B cell (primary cell): ENCODE measurements at regions not wholly inside any gene's neighbourhood (a gene's known extent, or its start where the extent isn't known, plus 50 kb on each side); places are given as distances from the start of the nearest gene placed in this dataset.

Source experiments
- ATAC-seq: fragments of 200-7000 bp; cut with Tn5 transposase; one replicate; pipeline ENCODE4 v1.10.0; 2021; ENCODE audit warnings: low read depth, mild to moderate bottlenecking, moderate number of reproducible peaks, moderate library complexity
- CTCF ChIA-PET: fragments of 350-600 bp; sonication (Branson Sonifier 250); formaldehyde crosslinking; loops from one replicate; lab custom pipeline; 2021; ENCODE audit warnings: antibody characterized with exemption, inconsistent platforms; lab: Charles Lee
- POLR2A ChIA-PET: fragments of 350-600 bp; sonication (Branson Sonifier 250); formaldehyde crosslinking; loops from one replicate; lab custom pipeline; 2021; ENCODE audit warnings: antibody characterized with exemption; lab: Charles Lee
- DNase-seq: peaks from one replicate; pipeline ENCODE4 v3.0.0; 2013
- H2AFZ ChIP-seq: 2 replicates; pipeline ENCODE4 v1.6.1; 2012; ENCODE audit warnings: mild to moderate bottlenecking, low read depth, low read length; ENCODE audit not compliant: insufficient read depth, poor library complexity, severe bottlenecking
- H3K27ac ChIP-seq, 2 donors: 1 replicate in 1 of 2; 2 replicates in 1 of 2; pipeline ENCODE4 v1.5.1; 2012 to 2013; ENCODE audit warnings: low read length in 2 of 2, mild to moderate bottlenecking in 2 of 2, moderate library complexity in 1 of 2
- H3K27me3 ChIP-seq, 4 experiments: fragments of 200-600 bp in 1 of 4; sonication (generic) in 1 of 4; replicated peaks in 1 of 4; 1 replicate in 2 of 4; 2 replicates in 2 of 4; pipeline versions ENCODE4 v1.6.1 to v1.7.0; 2013 to 2016; ENCODE audit warnings: low read length in 3 of 4, mild to moderate bottlenecking in 2 of 4, mixed read lengths in 1 of 4, moderate library complexity in 1 of 4; ENCODE audit not compliant: insufficient read depth in 4 of 4, control insufficient read depth in 3 of 4; ENCODE audit errors: control extremely low read depth in 1 of 4
- H3K36me3 ChIP-seq, 2 experiments: replicated peaks in 1 of 2; 1 replicate in 1 of 2; 2 replicates in 1 of 2; pipeline versions ENCODE4 v1.6.1 to v1.7.1; 2013; ENCODE audit warnings: low read length in 1 of 2; ENCODE audit not compliant: insufficient read depth in 2 of 2, control insufficient read depth in 1 of 2; ENCODE audit errors: control extremely low read depth in 1 of 2, extremely low read depth in 1 of 2
- H3K4me1 ChIP-seq, 2 donors: fragments of 200-600 bp in 1 of 2; sonication (generic) in 1 of 2; 1 replicate in 1 of 2; 2 replicates in 1 of 2; pipeline versions ENCODE4 v1.5.1 to v1.6.1; 2013 to 2017; ENCODE audit warnings: low read length in 2 of 2; ENCODE audit not compliant: control insufficient read depth in 2 of 2, insufficient read depth in 2 of 2
- H3K4me2 ChIP-seq: replicated peaks from 2 replicates; pipeline ENCODE3; 2012; ENCODE audit warnings: mild to moderate bottlenecking, low read depth, low read length; ENCODE audit not compliant: poor library complexity, severe bottlenecking
- H3K4me3 ChIP-seq, 5 experiments: fragments of 200-600 bp in 1 of 5; sonication (generic) in 1 of 5; 1 replicate in 3 of 5; 2 replicates in 2 of 5; pipeline versions ENCODE4 v1.5.1 to v1.7.0; 2011 to 2016; ENCODE audit warnings: low read length in 4 of 5, mild to moderate bottlenecking in 4 of 5, low read depth in 2 of 5, control low read depth in 1 of 5, moderate library complexity in 1 of 5; ENCODE audit not compliant: insufficient read depth in 1 of 5; ENCODE audit errors: control extremely low read depth in 1 of 5, extremely low read depth in 1 of 5
- H3K79me2 ChIP-seq: fragments of 200-600 bp; sonication (generic); one replicate; pipeline ENCODE4 v1.6.0; 2016; ENCODE audit warnings: low read length; ENCODE audit not compliant: control insufficient read depth, insufficient read depth
- H3K9ac ChIP-seq: fragments of 200-600 bp; sonication (generic); 2 replicates; pipeline ENCODE4 v1.6.1; 2017; ENCODE audit warnings: mild to moderate bottlenecking, low read length, moderate library complexity
- H3K9me3 ChIP-seq, 3 donors: one replicate each; pipeline versions ENCODE4 v1.6.1 to v1.7.1; 2013; ENCODE audit warnings: low read length in 2 of 3; ENCODE audit not compliant: control insufficient read depth in 2 of 3, insufficient read depth in 1 of 3; ENCODE audit errors: control extremely low read depth in 1 of 3
- H4K20me1 ChIP-seq: 2 replicates; pipeline ENCODE4 v1.6.0; 2012; ENCODE audit warnings: mild to moderate bottlenecking, low read length; ENCODE audit not compliant: insufficient read depth, control insufficient read depth, poor library complexity, severe bottlenecking
- H3K27ac Mint-ChIP-seq: one replicate; pipeline ENCODE4 v1.8.0; 2021; ENCODE audit warnings: mixed read lengths
- H3K27me3 Mint-ChIP-seq: one replicate; pipeline ENCODE4 v1.8.0; 2021; ENCODE audit warnings: mixed read lengths
- H3K4me1 Mint-ChIP-seq: one replicate; pipeline ENCODE4 v1.8.0; 2021; ENCODE audit warnings: mixed read lengths
- H3K4me3 Mint-ChIP-seq: one replicate; pipeline ENCODE4 v1.8.0; 2021; ENCODE audit warnings: mixed read lengths
- H3K9me3 Mint-ChIP-seq: one replicate; pipeline ENCODE4 v1.8.0; 2022; ENCODE audit warnings: mixed read lengths; ENCODE audit not compliant: insufficient read depth
- EZH2 ChIP-seq: IDR thresholded peaks from 2 replicates; pipeline ENCODE4 v1.6.1; 2012; ENCODE audit warnings: borderline replicate concordance, low read depth, mild to moderate bottlenecking, moderate library complexity, low read length; ENCODE audit not compliant: insufficient read depth, poor library complexity, severe bottlenecking
- WGBS: methylation state at CpG from one replicate; pipeline ENCODE4 v1.1.5; 2013; ENCODE audit warnings: missing lambda C conversion rate; ENCODE audit not compliant: insufficient coverage; 5-methylcytosine and 5-hydroxymethylcytosine counted together
- intact Hi-C: fragments of 100-400 bp; cut with micrococcal nuclease; formaldehyde crosslinking; loops from one replicate; pipeline ENCODE4 v1.10.0; 2022
- TF ChIP-seq, protein P1 (sequence below): fragments of 200-600 bp; IDR thresholded peaks from one replicate; pipeline ENCODE4 v1.8.0; 2022; ENCODE audit warnings: antibody characterized with exemption, mild to moderate bottlenecking

DNA sequence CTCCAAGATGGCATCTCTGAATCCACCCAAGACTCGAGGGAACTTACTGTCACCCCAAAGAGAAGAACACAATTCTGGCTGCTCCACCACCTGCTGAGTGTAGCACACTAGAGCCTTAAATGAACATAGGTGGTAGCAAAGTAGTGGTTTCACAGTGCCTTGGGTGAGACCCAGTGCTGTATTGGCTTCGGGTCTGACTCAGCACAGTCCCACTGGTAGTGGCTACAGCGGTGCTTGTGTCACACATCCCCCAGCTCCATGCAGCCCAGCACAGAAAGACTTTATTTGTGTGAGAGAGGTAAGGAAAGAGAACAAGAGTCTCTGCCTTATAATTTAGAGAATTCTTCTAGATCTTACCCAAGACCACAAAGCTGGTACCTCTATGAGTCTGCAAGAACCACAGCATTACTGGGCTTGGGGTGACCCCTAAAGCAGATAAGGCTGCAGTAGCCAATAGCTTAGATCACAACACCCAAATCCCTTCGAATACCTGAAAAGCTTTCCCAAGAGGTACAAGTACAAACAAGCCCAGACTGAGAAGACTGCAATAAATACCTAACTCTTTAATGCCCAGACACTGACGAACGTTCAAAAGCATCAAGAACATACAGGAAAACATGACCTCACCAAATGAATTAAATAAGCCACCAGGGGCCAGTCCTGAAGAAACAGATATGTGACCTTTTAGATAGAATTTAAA is 83.3 kb upstream of the SLC38A4 start:
- ATAC-seq (no peak), DNase-seq (no peak)
- H2AFZ ChIP-seq: no peak overlapping the region
- intact Hi-C loops: no loop called here
- no peaks in the 10 kb centered on the region for H3K4me1 ChIP-seq
- H3K79me2 ChIP-seq: no peaks in the 10 kb centered on the region
- no peaks in the 10 kb centered on the region for H4K20me1 ChIP-seq
- no peak overlapping the region for H3K27ac ChIP-seq
- H3K4me2 ChIP-seq: no peak overlapping the region
- no peaks in the 10 kb centered on the region for H3K36me3 ChIP-seq
- no peak for TF ChIP-seq EZH2
- TF ChIP-seq, protein P1, sequence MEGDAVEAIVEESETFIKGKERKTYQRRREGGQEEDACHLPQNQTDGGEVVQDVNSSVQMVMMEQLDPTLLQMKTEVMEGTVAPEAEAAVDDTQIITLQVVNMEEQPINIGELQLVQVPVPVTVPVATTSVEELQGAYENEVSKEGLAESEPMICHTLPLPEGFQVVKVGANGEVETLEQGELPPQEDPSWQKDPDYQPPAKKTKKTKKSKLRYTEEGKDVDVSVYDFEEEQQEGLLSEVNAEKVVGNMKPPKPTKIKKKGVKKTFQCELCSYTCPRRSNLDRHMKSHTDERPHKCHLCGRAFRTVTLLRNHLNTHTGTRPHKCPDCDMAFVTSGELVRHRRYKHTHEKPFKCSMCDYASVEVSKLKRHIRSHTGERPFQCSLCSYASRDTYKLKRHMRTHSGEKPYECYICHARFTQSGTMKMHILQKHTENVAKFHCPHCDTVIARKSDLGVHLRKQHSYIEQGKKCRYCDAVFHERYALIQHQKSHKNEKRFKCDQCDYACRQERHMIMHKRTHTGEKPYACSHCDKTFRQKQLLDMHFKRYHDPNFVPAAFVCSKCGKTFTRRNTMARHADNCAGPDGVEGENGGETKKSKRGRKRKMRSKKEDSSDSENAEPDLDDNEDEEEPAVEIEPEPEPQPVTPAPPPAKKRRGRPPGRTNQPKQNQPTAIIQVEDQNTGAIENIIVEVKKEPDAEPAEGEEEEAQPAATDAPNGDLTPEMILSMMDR: no peak
- Mint-ChIP-seq H3K4me1 (no peaks in the 10 kb centered on the region), H3K4me3 (no peak overlapping the region), H3K27me3 (peaks cover 19% of the 10 kb centered on the region), H3K9me3 (peaks cover 7% of the 10 kb centered on the region), H3K27ac (no peak overlapping the region)
- no peak overlapping the region for H3K9ac ChIP-seq
- 44% methylated on average over 1 of the region's 6 CpGs for WGBS
- peaks cover 0 to 6% (median 0%) of the 10 kb centered on the region in 4 experiments for H3K27me3 ChIP-seq
- H3K9me3 ChIP-seq: peaks cover 2 to 4% (median 3%) of the 10 kb centered on the region in 3 donors
- ChIA-PET CTCF (no interaction called here), POLR2A (no interaction called here)
- H3K4me3 ChIP-seq: no peak overlapping the region

DNA sequence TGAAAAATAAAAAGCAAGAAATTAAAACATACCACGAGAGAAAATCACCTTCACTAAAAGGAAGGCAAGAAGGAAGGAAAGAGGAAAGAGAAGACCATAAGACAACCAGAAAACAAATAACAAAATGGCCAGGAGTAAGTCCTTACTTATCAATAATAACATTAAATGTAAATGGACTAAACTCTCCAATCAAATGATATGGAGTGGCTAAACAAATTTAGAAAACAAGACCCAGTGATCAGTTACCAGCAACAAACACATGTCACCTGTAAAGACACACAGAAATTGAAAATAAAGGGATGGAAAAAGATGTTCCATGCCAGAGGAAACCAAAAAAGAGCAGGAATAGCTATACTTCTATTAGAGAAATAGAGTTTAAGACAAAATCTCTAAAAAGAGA is 85.0 kb upstream of the SLC38A4 start:
- no CpG with 5 or more reads among the region's 1 CpG for WGBS
- H3K27ac Mint-ChIP-seq: no peak overlapping the region
- POLR2A ChIA-PET: no interaction called here

More for the DNA sequence above, 85.0 kb upstream of the SLC38A4 start:
- Histone ChIP-seq H3K9me3 (peaks cover 2 to 4% (median 3%) of the 10 kb centered on the region in 3 donors), H3K4me1 (no peaks in the 10 kb centered on the region), H3K27me3 (peaks cover 0 to 6% (median 0%) of the 10 kb centered on the region in 4 experiments), H3K36me3 (no peaks in the 10 kb centered on the region), H3K4me3 (no peak overlapping the region), H4K20me1 (no peaks in the 10 kb centered on the region), H3K27ac (no peak overlapping the region), H3K9ac (no peak overlapping the region), H3K4me2 (no peak overlapping the region), H3K79me2 (no peaks in the 10 kb centered on the region), H2AFZ (no peak overlapping the region)
- CTCF ChIA-PET: no interaction called here
- intact Hi-C loops: no loop called here
- Mint-ChIP-seq H3K27me3 (peaks cover 19% of the 10 kb centered on the region), H3K4me1 (no peaks in the 10 kb centered on the region), H3K9me3 (peaks cover 7% of the 10 kb centered on the region), H3K4me3 (no peak overlapping the region)
- no peak for DNase-seq
- no peak for ATAC-seq
- TF ChIP-seq EZH2: no peak
- TF ChIP-seq, protein P1: no peak
